GM18519 (cell line): ENCODE measurements at regions not wholly inside any gene's neighbourhood (a gene's known extent, or its start where the extent isn't known, plus 50 kb on each side); places are given as distances from the start of the nearest gene placed in this dataset.
A peak's percentile ranks its signal among the peaks of the same experiment; 100 is the strongest.
"Not testable (repeated sequence)": the region's sequence is repeated elsewhere in the genome, so short reads cannot be mapped to it uniquely, and the experiment has no call there.

Experiments used
- ATAC-seq: cut with Tn5 transposase; IDR thresholded peaks from one replicate; pipeline ENCODE4 v1.9.1; 2021; ENCODE audit warnings: mild to moderate bottlenecking, moderate library complexity; ENCODE audit not compliant: unreplicated experiment, low FRiP score

DNA sequence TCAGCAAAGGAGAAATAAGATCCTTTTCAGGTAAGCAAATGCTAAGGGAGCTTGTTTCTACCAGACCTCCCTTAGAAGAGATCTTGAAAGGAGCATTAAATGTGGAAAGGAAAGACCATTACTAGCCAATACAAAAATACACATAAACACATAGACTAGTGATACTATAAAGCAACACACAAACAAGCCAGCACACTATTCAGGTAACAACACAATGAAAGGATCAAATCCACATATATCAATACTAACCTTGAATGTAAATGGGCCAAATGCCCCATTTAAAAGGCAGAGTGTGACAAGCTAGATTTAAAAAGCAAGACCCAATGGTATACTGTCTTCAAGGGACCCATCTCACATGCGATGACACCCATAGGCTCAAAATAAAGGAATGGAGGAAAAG lies 317.6 kb downstream of the TBL1XR1 start:
- no peak for ATAC-seq

DNA sequence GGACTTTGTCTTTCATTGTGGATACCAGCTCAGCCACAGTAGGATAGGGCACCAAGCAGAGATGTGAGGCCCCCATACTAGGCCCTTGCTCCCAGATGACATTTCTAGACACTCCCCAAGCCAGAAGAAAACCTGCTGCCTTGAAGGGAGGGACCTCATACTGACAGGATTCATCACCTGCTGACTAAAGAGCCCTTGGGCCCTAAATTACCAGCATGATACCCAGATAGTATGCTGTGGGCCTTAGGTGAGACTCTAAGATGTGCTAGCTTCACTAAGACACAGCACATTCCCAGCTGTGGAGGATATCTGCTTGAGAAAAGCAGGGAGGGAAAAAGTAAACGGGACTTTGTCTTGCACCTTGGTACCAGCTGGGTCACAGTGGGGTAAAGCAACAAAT lies 324.0 kb downstream of the TBL1XR1 start:
- no peak for ATAC-seq

DNA sequence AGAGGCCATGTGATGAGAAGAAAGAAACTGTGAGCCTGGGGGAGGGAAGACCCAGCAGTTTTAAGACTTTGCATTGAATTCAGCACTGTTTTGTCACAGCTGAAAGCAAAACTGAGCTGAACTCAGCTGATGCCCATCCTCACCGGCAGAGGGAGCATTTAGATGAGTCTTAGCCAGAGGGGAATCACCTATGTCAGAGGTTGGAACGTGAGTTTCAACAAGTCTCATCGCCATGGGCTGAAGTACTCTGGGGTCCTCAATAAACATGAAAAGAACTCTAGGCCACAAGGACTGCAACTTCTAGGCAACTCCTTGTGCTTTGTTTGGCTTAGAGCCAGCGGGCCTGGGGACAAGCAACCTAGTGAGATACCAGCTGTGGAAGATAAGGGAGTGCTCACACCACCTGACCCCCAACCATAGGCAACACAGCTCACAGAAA lies 324.5 kb downstream of the TBL1XR1 start:
- ATAC-seq, result peak; percentile 99

DNA sequence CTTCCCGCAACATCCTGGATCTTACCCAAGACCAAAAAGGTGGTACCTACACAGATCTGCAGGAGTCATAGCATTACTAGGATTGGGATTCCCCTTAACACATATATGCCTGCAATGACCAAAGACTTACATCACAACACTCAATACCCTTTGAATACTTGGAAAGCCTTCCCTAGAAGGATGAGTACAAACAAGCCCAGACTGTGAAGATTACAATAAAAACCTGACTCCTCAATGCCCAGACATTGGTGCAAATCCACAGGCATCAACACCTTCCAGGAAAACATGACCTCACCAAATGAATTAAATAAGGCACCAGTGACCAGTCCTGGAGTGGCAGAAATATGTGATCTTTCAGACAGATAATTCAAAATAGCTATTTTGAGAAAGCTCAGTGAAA lies 326.8 kb downstream of the TBL1XR1 start:
- ATAC-seq, result no peak

DNA sequence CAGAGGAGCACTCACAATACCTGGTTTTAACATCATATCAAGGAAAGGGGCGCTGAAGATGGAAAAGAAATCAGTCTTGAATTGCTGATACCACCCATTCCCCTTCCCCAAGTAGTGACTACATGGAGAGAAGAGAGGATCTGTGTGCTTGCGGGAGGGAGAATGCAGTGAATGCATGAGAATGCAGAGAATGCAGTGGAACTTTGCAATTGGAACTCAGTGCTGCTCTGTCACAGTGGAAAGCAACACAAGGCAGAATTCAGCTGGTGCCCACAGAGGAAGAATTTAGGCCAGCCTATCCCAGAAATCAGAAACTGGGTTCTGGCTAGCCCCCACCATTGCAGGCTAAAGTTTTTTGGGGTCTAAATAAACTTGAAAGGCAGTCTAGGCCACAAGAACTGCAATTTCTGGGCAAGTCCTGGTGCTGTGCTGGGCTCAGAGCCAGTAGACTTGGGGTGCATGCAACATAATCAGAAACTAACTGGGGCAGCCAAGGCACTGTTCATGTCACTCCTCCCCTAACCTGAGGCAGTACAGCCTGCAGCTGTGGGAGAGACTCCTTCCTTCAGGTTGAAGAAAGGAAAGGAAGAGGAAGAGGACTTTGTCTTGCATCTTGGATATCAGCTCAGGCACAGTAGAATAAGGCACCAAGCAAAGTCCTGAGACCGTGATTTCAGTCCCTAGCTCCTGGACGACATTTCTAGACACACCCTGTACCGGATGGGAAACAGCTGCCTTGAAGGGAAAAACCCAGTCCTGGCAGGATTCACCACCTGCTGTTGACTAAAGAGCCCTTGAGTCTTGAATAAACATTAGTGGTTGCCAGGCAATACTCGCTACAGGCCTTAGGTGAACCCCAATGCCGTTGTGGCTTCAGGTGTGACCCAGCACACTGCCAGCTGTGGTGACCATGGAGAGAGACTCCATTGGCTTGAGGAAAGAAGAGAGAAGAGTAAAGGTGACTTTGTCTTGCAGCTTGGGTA lies 329.3 kb downstream of the TBL1XR1 start:
- ATAC-seq, result no peak

DNA sequence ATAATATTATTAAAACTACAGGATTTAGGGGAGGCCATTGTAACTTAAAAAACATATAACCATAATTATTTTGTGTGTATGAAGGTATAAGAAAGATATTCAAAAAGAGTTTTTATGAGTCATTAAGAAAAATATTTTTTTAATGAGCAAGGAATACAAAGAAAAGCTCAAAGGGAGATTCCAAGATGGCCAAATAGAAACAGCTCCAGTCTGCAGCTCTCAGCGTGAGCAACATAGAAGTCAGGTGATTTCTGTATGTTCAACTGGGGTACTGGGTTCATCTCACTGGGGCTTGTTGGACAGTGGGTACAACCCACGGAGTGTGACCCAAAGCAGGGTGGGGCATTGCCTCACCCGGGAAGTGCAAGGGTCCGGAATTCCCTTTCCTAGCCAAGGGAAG lies 336.1 kb downstream of the TBL1XR1 start:
- ATAC-seq, result no peak

DNA sequence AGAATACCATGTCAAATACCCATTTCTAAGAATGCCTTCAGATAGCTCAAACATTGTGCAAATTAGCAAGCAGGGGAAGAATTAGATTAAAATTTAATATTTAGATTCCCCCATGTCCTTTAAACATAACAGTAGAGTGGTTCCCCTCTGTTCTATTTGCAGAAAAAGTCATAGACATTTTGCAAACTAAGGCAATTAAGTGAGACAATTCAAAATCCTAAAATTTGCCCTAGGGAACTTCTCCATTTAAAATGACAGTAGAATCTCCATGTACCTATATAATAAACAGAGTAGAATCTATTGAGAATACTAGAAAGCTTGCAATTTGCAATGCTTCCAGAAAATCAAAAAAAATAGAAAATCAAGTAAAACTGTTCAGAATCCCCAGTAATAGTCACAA lies 340.6 kb downstream of the TBL1XR1 start:
- no peak for ATAC-seq

DNA sequence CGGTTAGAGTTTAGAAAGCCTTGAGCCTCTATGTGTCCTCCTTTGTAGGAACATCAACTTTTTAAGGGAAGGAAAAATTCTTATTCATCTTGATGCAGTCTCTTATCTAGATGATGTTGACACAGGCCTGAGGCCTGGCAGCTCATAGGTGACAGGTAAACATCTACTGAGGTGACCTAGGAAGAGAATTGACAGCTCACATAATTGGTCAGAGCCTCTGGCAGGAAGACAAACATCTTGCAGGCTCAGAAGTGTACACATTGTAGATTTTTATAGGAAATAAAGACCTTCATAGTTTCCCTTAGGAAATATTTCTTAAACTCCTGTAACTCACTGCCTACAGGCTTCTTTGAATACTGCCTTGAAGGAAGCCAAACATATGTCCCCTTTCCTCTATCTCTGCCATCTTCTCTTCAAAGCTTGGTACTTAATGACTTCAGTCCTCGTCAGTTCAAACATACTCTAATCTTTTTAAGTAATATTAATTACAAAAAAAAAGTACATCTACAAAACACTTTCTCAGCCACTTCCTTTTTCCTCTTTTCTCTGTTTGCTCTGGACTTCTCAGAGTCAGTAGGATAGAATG lies 341.3 kb downstream of the TBL1XR1 start:
- ATAC-seq, result no peak

DNA sequence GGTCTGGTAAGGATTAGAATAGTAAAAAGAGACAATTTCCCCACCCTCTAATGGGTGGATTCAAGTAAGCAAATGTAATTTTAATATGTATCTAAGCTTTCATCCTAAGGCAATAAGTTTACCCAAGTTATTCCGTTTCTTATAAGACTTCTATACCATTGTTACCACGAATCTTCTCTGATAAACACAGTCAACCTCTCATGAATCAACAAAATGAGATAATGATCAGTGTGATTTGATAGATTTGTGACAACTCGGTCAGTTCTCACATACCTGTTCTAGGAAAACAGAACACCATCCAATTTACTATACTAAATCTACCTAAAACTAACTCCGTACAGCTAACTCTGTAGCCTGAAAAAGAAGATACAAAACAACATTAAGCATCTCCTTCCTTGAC lies 342.1 kb downstream of the TBL1XR1 start:
- no peak for ATAC-seq

DNA sequence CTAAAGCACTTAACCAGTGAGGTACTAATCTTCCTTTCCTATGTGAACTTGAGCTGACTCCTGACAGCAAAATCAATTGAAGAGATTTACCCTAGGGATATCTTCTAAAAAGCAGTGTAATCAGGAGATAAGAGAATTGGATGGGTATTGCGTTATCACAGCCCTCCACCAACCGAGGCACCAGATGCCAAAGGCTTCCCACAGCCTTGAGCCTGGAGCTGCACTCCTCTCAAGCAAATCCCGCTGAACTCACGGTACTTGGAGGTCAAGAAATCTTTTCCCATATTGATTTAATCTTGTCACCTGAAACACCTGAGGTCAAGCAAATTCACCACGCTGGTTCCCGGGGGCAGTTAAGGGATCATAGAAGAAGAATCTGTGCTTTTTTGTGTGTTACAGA lies 346.8 kb downstream of the TBL1XR1 start:
- no peak for ATAC-seq

DNA sequence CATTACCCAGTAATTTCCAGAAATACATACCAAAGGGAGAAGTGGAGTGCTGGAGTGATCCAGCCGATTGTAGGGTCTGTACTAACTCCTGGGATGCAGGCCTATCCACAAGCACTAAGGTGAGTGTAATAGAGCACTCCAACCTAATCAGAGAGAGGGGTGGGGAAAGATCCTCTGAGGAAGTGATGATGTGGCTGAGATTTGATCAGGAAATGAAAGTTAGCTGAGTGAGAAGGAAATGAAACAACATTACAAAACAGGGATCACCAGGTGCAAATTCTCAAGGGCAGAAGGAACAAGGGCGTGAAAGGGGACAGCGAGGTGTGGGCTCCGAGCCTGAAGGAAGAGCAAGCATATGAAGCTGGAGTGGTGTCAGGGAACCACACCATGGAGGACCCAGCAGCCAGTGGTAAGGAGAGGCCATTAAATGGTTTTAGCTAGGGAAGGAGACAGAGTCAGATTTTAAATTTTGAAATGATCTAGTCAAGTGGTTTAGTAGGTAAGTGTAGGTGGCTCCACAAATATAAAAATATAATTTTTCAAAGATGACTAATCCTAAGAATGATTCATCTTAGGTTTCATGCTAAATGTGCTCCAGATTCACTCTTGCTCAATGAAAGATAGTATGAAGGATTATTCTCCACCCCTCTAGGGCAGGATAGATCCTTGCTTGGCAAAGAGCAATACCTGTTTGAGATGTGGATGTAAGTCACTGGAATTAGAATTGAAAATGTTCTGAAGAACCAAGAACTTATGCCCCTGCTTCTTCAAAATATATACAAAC lies 348.7 kb downstream of the TBL1XR1 start:
- no peak for ATAC-seq

DNA sequence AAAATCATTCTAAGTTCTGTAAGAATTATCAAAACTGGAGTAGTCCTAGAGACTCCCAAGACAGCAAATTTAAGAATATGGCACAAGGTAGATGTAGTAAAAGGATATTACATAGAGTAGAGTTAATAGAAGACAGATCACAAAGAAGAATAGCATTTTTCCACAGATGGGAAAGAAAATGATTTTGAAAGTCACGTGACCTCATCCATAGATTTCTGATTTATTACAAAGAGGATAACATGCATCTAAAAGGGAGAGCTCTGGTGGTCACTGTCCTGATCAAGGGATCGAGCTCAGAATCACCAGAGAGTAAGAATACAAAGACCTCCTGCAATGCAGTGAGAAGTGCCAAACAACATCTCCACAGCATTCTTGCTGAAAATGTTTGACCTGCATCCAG lies 354.4 kb downstream of the TBL1XR1 start:
- ATAC-seq, result no peak

DNA sequence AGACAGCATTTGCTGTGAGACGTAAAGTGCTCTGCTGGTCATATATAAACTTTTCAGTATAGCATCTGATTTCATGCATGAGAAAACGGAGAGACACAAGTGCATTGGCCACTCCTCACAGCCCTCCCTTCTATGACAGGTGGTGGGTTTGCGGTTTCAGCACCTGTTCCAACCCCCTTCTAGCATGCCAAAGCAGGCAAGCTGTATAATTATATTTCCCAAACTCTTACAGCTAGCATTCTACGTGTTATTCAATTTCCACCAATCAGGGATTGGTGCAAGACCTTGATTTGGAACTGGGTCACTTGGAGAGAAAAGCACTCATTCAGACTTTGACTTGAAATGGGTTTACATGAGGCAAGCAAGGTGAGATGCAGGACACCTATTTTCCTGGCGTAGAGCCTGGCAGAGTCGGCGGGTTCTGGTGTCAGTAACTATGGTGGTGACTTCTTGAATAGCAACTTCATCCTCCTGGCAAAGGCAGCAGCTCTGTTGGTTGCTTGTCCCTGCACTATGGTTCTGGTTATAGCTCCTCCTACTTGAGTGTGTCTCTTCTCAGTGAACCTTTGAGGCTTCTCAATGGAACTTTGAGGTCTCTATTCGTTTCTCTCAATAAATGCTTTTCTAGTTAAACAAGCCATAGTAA lies 356.5 kb downstream of the TBL1XR1 start:
- no peak for ATAC-seq

DNA sequence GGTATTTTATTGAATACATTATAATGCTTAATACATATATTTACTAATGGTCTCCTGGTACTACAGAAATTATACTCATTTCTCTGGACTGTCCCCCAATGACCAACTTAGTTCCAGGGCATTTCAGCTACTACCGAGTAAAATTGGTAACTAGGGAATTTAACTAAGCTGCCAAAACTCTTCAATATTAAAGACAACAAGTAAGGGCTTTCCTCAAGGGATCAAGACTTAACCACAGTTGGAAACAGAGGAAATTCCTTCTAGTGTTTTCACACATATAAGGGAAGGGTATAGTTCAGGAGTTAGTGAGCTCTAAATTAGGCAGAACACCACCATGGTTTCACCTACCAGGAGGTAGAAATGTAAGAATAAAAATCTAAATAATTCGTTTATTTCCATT lies 357.4 kb downstream of the TBL1XR1 start:
- no peak for ATAC-seq

DNA sequence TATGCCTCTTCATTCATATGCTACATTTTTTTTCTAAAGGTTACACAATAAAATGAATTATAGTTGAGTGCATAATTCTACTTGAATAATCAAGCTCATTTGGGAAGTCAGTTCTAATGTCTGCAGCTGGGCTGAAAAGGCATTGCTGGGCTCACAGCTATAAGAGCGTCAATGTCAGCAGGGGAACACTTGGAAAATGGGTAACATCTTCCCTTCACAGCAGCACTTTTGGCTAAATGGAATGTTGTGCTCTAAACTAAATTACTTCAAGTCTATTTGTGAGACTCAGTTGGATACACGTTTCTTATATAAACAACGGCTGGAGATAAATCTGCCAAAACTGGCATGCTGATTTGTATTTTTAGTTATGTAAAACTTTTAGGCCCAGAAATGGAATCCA lies 357.8 kb downstream of the TBL1XR1 start:
- no peak for ATAC-seq

DNA sequence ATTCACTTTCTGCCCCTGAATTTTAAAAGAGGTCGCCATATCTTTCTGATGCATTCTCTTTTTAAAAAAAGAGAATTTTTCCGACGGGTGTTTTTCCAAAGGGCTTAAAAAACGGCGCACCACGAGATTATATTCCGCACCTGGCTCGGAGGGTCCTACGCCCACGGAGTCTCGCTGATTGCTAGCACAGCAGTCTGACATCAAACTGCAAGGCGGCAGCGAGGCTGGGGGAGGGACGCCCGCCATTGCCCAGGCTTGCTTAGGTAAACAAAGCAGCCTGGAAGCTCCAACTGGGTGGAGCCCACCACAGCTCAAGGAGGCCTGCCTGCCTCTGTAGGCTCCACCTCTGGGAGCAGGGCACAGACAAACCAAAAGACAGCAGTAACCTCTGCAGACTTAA lies 370.0 kb downstream of the TBL1XR1 start:
- ATAC-seq, result not testable (repeated sequence)

DNA sequence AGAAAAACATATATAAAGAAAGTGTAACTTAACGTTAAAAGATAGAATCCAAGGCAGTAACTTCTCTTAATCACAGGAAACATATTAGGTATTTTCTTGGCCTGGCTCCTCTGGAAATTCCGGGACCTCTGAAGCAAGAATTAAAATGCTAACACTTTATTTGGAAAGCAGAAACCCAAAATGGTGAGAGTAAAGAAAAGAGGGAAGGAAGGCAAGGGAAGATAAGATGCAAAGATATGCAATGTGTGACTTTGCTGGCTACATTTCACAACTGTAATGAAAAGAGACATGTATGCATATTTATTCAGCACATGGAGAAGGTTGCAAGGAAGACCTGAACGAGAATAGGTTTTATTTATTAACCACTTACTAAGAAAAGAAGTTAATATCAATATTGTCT lies 372.5 kb downstream of the TBL1XR1 start:
- no peak for ATAC-seq

DNA sequence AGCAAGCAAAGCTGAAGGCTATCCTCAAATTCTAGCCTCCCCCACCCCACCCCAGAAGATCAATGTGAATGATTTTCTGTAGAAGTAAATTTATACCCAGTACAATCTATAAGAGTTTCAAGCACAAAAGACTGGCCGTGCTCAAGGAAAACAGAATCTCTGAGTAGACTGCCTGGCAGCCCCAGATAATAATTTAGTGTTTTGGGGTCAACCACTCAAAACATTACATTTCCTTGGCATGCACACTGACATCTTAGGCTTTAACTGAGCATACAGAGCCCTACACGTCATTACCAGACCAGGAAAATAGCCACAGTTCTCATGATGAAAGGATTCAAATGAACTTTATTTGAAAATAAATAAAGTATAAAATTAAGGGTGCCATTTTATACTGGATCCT lies 376.5 kb downstream of the TBL1XR1 start:
- ATAC-seq, result no peak

DNA sequence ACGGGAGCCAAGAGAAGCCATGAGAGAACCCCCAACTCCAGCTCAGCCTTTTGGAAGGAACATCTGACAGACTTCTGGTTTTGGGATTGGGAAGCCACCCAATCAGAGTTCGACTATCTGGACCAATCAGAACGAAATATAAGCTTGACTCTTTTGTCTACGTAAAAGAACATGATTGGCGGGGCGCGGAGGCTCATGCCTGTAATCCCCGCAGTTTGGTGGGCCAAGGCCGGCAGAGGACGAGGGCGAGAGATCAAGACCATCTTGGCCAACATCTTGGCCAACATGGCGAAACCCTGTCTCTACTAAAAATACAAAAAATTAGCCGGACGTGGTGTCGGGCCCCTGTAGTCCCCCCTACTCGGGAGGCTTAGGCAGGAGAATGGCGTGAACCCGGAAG lies 380.3 kb downstream of the TBL1XR1 start:
- ATAC-seq, result no peak

DNA sequence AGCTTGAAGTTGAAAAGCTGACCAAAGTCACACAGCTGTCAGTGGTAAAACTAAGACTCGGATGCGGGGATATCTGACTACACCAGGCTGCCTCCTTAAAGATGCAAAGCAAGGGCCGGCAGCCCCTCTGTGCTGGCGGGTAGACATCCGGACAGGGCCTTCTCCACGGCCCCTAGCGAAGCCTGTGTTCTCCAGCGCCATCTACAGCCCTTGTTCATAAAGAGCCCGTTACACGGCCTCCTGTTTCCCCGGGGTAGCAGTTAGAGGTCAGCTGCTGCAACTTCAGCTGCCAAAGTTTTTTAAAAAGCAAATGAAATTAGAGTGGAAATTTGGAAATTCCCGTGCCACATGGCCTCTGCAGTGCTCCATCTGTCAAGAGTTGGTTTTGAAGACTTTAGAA lies 383.0 kb downstream of the TBL1XR1 start:
- ATAC-seq, result peak; percentile 98

DNA sequence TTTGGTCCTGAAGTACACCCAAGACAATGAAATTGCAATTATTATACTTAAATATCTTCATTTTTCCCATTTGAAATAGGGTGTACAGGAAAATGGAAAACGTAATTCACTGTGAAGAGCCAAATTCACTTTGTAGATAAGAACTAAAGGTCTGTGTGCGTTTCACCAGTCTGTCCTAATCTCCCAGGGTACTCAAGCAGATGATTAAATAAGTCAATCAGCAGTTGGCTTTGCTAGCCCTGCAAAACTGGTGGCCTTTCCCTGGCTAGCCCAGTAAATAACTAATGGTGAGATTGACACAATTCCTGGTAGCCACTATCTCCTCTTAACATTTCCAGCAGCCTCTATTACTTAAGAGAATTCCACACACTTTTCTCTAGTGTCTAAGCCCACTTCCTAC lies 389.3 kb downstream of the TBL1XR1 start:
- ATAC-seq, result no peak
